Smooth muscle cell of the brain vasculature (primary cell): ENCODE measurements at regions not wholly inside any gene's neighbourhood (a gene's known extent, or its start where the extent isn't known, plus 50 kb on each side); places are given as distances from the start of the nearest gene placed in this dataset.

ENCODE experiments used
- DNase-seq: peaks from one replicate; pipeline ENCODE4 v3.0.0-alpha.2; 2012; ENCODE audit warnings: low read depth, low spot score

DNA sequence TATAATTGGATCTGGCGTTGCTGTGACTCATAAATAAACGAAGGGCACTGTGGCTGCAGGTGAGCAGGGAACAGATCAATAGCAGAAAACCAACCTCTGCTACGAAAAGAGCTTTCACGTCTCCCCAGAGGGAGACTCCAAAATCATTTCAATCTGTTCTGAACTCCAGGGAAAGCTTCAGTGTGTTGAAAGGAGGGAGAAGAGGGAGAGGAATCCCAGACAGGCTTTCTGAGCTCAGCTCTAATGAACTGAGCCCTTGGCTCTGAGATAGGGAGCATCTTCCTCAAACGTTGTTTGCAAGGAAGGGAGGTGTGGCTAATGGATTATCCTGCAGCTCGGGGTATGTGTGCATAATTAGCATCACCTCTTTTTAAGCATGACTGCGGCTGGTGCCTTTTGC lies 288.0 kb upstream of the IRX4 start:
- DNase-seq, result no peak

DNA sequence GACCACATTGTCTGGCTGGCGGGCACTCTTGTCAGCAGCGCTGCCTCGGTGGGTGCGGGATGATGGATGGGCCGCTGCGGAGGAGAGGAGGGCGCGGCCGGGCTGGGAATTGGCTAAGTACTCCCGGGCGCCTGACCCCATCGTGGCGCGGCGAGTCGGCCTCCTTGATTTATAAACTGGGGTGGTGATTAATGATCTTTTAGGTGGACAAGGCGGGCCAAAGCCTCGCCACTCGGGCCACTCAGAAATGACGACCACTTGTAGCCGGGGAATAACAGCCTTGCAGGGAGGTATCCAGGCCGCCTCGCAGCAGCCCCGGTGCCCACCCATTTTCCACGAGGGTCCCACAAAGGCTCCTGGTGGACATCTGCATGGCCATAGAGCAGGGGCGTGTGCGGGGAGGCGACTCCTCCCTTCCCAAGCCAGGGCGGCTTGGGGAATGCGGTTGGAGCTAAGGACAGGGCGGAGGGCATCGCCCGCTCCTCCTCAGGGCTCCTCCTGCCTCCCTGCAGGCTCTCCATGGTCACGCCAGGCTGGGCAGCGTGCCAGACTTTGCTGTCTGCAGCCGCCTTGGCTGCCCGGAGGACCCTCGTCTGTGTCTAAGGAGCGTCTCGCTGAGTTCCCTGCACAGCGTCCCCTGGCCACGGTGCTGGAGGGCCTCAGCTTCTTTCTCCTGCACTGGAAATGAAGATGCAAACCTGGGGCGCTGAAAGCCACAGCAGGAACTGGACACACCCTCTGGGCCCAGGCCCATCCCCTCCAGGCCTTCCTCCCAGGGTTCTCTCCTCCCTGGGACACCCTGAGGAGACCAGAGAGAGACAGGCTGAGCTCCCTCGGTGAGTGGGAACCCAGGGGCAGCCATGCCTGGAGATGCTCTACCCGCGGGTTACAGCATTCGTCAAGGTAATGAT lies 287.4 kb upstream of the IRX4 start:
- no peak for DNase-seq

DNA sequence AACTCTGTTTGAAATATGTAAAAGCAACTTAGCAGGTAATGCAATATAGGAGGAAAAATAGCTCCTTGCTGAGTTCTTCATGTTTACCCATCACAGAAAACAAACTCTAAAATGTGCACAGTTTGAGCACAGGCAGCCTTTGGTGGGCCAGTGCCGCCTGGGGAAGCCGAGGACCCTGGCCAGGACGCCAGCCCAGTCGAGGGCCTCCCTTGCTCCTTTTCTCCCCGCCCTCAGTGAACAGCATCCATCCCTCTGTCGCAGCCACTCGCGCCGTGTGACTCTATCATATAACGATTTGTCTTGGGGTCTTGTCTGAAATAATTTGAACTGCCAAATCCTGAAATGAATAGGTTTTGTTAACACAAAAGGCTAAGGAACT lies 286.7 kb upstream of the IRX4 start:
- DNase-seq, result no peak

DNA sequence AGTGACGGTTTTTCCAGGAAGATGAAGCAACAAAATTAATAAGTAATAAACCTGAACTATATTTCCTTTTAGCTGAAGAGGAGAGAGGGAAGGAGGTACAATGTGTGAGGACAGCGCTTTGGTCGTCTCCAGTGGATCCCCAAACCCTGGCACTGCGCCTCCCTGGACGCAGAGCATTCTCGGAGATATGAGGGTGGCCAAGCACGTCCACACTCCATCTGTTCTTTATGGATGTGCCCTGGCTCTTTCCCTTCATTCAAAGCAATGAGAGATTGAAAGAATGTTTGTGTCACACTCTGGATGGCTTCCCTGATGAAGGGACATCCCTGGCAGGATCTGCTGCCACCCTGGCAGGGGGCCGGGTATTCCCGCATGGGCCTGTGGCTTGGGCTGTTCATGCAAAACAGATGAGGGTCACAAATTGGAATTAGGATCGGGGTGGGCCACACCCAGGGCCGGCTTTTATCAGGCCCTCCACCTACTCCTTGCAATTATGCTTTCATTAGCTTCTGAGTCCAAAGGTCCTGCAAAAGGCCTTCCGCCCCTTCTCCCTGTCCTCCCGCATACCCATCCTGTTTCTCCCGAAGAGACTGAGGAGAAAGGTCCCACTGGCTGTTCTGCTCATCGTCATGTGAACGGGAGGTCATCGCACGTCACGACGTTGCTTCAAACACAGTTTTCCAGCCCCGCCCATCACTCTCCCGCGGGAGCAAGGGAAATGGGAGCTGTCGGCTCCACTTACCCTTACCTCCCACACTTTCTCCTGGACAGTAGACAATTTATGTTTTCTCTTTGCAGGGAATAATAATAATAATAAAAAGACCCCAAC lies 286.1 kb upstream of the IRX4 start:
- no peak for DNase-seq

DNA sequence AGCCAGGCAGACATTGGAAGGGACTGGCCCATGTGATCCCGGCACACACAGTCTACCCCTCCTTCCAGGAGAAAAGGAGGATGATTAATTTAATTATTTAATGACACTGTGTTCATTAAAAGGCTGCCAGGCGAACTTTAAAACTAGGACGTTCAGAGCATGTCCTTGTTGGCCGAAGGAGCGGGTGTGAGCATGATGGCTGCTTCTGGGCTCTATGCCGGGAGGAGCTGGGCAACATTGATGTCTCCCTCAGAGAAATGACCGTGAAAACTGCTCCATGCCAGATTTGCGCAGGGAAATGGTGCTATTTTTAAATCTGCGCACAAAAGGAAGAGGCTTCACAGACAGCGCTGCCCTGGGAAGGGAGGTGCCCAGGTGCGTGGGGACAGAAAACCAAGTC lies 284.9 kb upstream of the IRX4 start:
- DNase-seq, result no peak

DNA sequence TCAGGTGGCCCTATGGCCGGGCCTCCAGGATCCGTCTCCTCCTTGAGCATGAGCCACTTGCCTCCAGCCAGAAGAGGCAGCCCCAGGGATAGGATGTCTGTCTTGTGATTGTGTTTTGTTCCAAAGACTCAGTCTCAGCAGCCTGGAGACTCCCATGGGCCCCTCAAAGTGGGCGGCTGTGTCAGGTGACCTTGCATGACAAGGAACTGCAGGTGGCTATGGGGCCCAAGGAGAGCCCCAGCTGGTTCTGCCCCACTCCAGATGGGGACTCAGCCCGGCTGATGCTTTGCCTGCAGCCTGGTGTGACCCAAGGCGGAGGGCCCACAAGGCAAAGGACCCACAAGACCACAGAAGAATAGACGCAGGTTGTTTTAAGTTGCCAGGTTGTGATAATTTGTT lies 284.3 kb upstream of the IRX4 start:
- DNase-seq, result no peak

DNA sequence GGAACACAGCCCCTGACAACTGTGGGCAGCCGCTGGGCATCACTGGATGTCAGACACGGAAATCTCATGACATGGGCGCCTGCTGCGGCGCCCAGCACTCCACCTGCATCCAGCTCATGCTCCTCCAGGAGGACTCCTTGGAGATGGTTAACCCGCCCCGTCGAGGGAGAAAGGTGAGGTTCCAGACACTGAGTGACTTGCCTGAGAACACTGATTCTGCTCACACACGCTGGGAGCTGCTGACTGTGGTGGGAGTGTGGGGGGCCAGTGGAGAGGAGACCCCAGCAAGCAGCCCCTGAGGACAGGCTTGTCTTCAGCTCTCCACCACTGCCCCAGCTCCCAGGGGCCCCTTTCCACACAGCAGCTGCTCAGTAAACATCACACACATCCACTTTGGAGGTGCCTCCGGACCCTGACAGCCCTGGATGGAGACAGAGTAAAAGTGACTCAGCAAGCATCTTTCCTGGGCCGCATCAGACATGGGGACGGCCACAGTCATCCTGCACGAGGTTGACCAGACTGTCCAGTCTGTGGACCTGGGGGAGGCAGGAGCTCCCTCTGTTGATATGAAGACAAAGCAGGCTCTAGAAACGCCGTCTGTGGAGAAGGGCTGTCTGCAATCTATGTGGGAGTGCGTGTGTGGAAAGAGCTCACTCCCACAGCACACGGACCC lies 283.7 kb upstream of the IRX4 start:
- no peak for DNase-seq

DNA sequence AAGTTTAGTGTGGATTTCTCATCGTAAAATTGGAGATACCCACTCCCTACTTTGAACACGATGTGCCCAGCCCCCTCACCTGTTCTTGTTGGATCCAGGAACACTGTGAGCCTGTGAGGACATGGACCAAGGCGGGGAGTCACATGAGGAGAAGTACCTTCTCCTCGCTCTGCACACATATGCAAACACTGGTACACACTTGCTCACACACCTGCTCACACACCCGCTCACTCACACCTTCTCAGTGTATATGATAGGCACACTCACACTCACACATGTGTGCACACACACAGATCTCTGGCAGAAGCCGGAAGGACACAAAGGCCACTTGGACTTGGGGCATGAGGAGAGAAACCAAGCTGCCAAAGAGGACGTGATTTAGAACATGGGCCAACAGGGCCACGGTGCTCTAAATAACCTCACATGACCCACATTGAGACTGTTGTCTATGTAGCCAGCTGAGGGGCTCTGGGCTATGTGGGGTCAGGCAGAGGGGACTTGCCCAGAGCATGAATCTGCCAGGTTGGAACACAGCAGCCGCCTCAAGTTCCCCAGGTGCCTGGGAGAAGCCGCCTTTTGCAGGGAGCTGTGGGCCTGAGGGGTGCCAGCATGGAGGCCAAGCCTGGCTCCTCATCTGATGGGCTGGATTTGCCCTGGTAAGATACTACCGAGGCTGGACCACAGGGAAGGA lies 283.0 kb upstream of the IRX4 start:
- DNase-seq, result no peak

DNA sequence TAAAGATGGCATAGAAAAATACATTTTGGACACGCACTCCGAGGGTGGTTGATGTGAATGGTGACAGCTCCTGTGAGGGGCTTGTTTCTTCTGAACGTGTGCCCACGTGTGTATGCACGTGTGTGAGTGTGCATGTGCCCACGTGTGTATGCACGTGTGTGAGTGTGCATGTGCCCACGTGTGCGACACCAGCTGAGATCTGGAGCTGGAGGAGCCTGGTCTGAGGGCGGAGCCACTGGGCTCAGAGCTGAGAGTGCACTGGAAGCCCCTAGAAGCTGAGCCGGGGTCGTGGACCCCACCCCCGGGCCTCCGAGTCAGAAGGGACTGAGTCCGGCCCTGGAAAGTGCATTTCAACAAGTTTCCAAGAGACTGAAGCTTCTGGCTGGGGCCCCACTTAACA lies 282.5 kb upstream of the IRX4 start:
- DNase-seq, result no peak

DNA sequence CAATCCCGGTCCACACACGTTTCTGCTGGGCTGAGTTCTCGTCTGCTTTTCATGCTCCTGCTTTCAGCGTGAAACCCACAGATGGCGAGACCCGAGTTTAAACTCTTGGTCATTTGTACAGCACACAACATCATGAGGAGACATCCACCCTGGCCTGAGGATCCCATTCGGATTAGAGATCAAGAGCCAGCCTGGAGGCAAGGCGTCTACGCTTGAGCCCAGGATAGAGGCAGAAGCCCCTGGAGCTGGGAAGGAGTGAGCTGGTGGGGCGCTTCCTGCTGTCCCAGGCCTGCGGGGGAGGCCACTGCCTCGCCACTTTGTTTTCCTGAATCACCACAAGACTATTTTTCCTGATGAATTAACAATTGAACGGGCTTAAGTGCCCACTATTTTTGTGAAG lies 281.9 kb upstream of the IRX4 start:
- no peak for DNase-seq

DNA sequence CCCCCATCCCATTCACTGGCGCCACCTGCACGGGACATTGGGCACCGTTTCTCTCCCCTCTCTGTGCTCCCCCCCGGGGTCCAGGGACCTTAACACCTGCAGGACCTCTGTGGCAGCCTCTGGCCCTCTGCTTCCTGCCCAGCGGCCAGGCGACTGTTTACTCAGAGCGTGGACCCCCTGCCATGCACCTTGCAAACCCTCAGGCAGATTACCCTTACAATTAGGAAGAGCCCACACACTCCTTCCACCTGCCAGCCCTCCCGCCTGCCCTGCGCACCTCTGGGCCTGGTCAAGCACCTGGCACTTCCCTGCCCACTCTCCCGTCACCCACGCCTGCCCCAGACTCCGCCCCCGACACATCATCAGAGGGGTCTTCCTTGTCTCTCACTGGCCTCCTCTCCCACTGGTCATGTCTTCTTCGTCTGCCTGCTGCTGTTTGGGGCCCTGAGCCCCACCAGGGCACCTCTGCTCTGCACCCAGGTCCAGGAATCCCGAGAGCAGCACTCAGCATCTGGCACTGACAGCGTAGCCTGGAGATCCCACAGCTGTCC lies 281.3 kb upstream of the IRX4 start:
- DNase-seq, result no peak

DNA sequence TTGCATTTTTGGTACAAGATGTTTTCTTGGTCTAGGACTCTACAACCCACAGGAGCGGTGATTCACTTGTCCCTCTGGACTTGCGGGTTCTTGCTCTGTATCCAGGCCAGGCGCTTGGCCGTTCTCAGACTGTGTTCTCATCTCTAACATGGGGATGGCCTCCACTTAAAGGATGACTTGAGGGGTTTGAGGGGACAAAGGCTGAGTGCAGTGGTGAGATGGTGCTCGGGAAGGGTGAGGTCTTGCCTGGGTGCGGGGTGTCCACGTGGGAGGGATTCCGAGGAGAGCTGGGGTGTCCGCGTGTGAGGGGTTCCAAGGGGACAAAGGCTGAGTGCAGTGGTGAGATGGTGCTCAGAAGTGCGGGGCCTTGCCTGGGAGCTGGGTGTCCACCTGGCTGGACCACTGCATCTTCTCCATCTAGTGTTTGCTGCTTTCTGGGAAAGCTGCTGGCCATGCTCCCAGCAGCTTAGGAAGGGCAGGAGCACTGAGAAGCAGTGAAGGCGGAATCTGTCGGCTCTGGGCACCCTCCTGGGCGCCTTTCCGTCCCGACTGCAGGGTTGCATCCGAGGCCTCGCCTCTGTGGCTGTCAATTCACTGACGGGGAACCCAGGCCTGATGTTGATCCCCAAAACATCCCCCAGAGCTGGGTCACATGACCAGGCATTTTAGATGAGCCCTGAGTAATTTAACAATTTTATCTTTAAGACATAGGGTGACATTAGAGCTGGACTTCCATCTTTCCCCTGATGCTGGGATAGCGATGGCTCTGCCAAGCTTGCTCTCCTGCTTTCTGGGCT lies 280.5 kb upstream of the IRX4 start:
- no peak for DNase-seq

DNA sequence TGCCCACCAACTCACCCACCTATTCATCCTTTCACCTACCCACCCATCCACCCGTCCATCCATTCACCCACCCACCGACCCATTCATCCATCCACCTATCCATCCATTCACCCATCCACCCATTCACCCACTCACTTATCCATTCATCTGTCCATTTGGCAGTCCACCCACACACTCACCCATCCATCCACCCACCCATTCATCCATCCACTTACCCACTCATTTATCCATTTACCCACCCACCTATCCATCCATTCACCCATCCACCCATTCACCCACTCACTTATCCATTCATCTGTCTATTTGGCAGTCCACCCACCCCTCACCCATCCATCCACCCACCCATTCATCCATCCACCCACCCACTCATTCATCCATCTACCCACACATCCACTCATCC lies 278.1 kb upstream of the IRX4 start:
- no peak for DNase-seq

DNA sequence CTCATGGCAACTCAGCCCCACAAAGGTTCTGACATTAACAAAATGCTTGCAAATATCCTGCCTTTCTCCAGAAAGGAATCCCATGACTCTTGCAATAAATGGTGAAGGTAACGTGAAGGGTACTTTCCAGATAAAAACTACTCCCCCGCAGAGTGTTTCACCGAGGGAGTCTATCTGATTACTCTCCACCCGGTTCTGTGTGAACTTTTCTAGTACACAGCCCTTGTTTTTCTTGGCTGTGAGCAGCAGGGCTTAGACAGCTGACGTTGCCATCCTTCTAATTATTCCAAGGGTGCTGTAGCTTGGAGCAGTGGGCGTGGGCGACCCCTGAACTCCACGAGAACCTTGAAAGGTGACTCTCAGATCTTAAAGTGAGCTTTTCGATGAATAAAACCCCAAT lies 276.0 kb upstream of the IRX4 start:
- no peak for DNase-seq

DNA sequence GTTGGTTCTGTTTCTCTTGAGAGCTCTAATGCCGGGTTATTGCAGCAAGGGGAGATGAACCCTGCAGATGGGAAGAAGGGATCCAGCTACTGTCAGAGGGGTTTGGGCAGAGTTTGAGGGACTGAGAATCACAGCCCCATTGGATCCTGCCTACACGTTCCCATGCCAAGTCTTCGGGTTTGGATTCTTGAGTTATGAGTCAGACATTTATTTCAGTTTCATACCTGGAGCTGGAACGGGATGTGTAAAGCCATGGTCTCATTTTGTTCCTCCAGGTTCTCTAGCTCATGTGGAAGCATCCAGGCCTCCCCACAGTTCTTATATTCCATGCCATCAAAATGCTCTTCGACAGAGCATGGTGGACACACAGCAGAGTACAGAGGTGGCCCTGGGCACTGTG lies 275.4 kb upstream of the IRX4 start:
- DNase-seq, result no peak

DNA sequence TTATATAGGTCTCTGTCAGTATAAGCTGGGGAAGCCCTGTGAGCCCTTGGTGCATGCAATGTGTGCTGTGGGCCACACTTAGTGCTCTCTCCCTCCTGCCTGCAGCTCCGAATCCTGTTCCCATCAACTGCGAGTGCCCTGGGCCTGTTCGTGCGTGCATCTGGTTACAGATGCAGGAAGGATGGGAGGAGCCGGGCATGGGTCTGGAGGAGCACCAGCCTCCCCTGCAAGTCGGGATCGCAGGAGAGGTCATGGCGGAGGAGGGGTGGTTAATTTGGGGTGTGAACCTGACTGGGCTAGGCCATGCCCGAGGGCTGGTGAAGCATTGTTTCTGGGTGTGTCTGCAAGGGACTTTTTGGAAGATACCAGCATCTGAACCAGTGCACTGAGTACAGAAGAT lies 274.6 kb upstream of the IRX4 start:
- no peak for DNase-seq

DNA sequence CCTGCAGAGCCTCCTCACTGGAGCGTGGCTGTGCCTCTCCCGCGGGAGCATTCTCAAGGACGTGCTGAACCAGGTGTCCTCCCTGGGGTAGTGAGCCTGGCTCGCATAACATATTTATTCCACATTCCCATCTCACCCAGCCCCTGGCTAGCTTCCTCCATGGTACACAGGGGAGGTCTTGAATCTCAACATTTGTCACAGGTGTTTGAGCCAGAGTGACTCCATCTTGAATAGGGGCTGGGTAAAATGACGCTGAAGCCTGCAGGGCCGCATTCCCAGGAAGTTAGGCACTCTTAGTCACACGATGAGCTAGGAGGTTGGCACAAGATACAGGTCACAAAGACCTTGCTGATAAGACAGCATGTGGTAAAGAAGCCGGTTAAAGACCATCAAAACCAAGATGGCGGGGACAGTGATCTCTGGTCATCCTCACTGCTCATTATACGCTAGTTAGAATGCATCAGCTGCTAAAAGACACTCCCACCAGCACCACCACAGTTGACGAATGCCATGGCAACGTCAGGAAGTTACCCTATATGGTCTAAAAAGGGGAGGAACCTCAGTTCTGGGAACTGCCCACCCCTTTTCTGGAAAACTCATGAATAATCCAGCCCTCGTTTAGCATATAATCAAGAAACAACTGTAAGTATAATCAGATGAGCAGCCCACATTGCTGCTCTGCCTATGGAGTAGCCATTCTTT lies 273.8 kb upstream of the IRX4 start:
- no peak for DNase-seq

DNA sequence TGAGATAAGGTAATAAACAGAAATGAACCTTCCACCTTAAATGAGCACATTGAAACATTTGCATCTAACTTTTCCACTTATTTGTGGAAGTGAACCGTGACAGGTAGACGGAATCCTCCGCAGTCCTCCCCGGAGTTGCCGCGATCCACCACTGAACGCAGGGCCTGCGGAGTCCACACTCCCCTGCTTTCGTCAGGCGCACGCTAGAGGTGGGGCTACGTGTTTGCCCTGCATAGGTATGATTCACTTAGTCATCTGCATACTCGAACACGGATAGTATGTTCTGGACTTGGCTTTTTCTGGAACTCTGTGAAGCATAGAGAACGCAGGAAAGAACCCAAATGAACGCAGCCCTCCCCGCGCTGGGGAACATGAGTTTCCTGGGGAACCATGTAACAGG lies 272.8 kb upstream of the IRX4 start:
- no peak for DNase-seq

DNA sequence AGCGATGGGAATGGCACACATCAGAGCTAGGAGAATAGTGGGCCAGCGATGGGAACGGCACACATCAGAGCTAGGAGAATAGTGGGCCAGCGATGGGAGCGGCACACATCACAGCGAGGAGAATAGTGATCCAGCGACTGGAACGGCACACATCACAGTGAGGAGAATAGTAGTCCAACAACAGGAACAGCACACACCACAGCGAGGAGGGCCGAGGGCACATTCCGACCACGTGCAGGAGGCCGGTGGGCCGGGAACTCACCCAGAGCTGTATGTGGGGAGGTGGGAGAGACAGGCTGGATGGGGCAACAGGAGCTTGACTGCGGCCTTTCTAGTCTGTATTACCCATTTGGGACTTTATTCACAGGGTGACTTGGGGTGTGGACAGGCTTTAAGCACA lies 271.1 kb upstream of the IRX4 start:
- no peak for DNase-seq

DNA sequence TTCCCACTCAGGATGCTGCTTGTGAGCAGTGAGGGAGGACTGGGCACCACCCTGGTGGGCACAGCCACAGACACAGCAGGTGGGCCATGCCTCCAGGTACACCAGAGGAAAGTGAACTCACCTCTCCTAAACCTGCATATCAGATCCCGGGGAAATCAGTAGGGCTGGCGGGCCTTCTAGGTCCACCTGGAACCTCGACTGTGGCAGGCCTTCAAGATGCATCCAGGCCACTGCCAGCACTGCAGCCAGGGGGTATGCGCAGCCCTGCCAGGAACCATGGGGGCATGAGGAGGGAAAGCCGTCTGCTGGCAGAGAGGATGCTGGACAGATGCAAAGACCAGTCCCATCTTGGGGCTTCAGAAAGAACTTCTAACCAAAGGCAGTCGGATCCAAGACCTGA lies 270.6 kb upstream of the IRX4 start:
- no peak for DNase-seq
